Testis (tissue), 2 donors: ENCODE measurements at regions not wholly inside any gene's neighbourhood (a gene's known extent, or its start where the extent isn't known, plus 50 kb on each side); places are given as distances from the start of the nearest gene placed in this dataset.
A peak's percentile ranks its signal among the peaks of the same experiment; 100 is the strongest.

ENCODE experiments used
- DNase-seq: peaks from one replicate; pipeline ENCODE4 v3.0.0-alpha.2; 2019
- H3K27ac ChIP-seq, 2 donors: fragments of 200-600 bp; sonication (generic); one replicate each; pipeline ENCODE4 v1.5.1; 2019
- H3K27me3 ChIP-seq: fragments of 200-600 bp; sonication (generic); one replicate; pipeline ENCODE4 v1.5.1; 2019
- H3K36me3 ChIP-seq: fragments of 200-600 bp; sonication (generic); one replicate; pipeline ENCODE4 v1.5.1; 2017; ENCODE audit warnings: low read depth; ENCODE audit errors: missing control alignments
- H3K4me1 ChIP-seq: fragments of 200-600 bp; sonication (generic); one replicate; pipeline ENCODE4 v1.5.1; 2019
- H3K4me3 ChIP-seq, 2 donors: fragments of 200-600 bp; sonication (generic); one replicate each; pipeline ENCODE4 v1.5.1; 2017 to 2019
- H3K9me3 ChIP-seq: fragments of 200-600 bp; sonication (generic); one replicate; pipeline ENCODE4 v1.5.1; 2017
- CTCF ChIP-seq, 3 experiments: fragments of 450-650 bp in 2 of 3; fragments of 200-600 bp in 1 of 3; sonication (generic) in 1 of 3; IDR thresholded peaks; one replicate each; pipeline ENCODE4 v1.5.1; 2016 to 2019; ENCODE audit warnings: antibody characterized with exemption in 3 of 3, mild to moderate bottlenecking in 2 of 3, moderate library complexity in 1 of 3
- POLR2A ChIP-seq: fragments of 450-650 bp; IDR thresholded peaks from one replicate; pipeline ENCODE4 v1.6.1; 2017; ENCODE audit warnings: antibody characterized with exemption, mild to moderate bottlenecking, moderate library complexity
- WGBS, 2 donors: methylation state at CpG; one replicate each; pipeline ENCODE4 v1.1.5; 2018; 5-methylcytosine and 5-hydroxymethylcytosine counted together
- intact Hi-C: fragments of 100-400 bp; cut with DNase I; formaldehyde crosslinking; loops from one replicate; pipeline ENCODE4 v1.15.1; 2023; ENCODE audit warnings: low total_unique reads

- Histone ChIP-seq H3K27me3 (no peaks in the 10 kb centered on the region), H3K27ac (no peak overlapping the region), H3K4me1 (no peaks in the 10 kb centered on the region), H3K9me3 (no peaks in the 10 kb centered on the region), H3K4me3 (no peak overlapping the region), H3K36me3 (no peaks in the 10 kb centered on the region)
- 89 to 91% methylated on average over 7 of the region's 7 CpGs for WGBS, 2 donors
- intact Hi-C loops: no loop called here
- no peak for TF ChIP-seq POLR2A
- no peak for TF ChIP-seq CTCF (IDR thresholded peaks at IDR 0.05)
- no peak for DNase-seq
Observed at GRCh38 chr15:25618161-25618560, 179.3 kb upstream of the UBE3A start.

GRCh38 chr15:25616471-25616870, 177.6 kb upstream of the UBE3A start:
- DNase-seq: no peak
- intact Hi-C loops: no loop called here
- TF ChIP-seq CTCF (IDR thresholded peaks at IDR 0.05) (no peak), POLR2A (no peak)
- Histone ChIP-seq H3K4me1 (peaks cover 5% of the 10 kb centered on the region), H3K27me3 (no peaks in the 10 kb centered on the region), H3K9me3 (no peaks in the 10 kb centered on the region), H3K4me3 (no peak overlapping the region), H3K27ac (no peak overlapping the region), H3K36me3 (no peaks in the 10 kb centered on the region)
- WGBS, 2 donors: 87 to 93% methylated on average over 4 of the region's 4 CpGs

DNA sequence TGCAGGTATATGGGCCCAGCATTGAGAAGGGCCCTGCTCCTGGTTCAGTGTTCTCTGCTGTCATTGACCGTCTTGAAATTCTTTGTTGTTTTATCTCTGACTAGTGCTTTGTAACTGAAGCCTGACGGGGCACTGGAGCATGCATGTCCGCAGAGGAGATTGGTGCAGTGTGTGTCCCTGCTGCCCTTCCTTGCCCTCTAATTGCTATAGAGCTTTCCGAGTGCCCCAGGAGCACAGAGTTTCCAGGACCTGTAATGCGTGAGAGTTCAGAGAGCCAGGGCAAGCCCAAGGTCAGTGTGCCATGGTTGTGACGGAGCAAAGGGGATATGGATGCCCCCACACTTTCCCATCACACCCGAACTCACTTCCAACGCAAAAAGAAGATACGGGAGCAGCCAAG, 174.3 kb upstream of the UBE3A start:
- no peak for DNase-seq
- Histone ChIP-seq H3K4me1 (peaks cover 6% of the 10 kb centered on the region), H3K27ac (no peak overlapping the region), H3K36me3 (no peaks in the 10 kb centered on the region), H3K4me3 (no peak overlapping the region), H3K9me3 (no peaks in the 10 kb centered on the region), H3K27me3 (no peaks in the 10 kb centered on the region)
- intact Hi-C loops: no loop called here
- TF ChIP-seq CTCF (IDR thresholded peaks at IDR 0.05) (no peak), POLR2A (no peak)
- 71 to 84% methylated on average over 9 of the region's 9 CpGs for WGBS, 2 donors

DNA sequence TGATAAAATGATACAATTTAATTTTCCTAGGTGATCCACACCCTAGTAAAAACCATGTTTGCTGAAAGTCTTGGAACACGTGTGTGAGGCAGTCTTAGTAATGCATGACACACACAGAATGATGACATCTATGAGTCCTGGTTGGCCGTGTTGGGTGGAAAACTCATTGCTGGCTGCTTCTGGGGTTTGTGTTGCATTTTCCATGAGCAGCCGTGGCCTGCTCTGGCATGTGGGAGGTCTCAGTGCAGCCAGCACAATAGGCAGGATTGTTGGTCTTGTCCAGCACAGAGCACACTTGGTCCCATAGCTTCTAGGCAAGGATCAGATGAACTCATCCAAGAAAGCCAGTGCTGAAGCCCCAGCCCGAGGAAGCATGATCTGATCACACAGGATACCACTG, 172.8 kb upstream of the UBE3A start:
- peak overlapping the region in 1 of 2 donors; percentile 7 for H3K27ac ChIP-seq
- H3K36me3 ChIP-seq: no peaks in the 10 kb centered on the region
- H3K4me1 ChIP-seq: peaks cover 6% of the 10 kb centered on the region
- TF ChIP-seq POLR2A (no peak), CTCF (IDR thresholded peaks at IDR 0.05) (no peak)
- 30 to 38% methylated on average over 4 of the region's 4 CpGs for WGBS, 2 donors
- H3K9me3 ChIP-seq: no peaks in the 10 kb centered on the region
- intact Hi-C loops: no loop called here
- H3K27me3 ChIP-seq: no peaks in the 10 kb centered on the region
- H3K4me3 ChIP-seq: no peak overlapping the region
- DNase-seq: peak; percentile 70

DNA sequence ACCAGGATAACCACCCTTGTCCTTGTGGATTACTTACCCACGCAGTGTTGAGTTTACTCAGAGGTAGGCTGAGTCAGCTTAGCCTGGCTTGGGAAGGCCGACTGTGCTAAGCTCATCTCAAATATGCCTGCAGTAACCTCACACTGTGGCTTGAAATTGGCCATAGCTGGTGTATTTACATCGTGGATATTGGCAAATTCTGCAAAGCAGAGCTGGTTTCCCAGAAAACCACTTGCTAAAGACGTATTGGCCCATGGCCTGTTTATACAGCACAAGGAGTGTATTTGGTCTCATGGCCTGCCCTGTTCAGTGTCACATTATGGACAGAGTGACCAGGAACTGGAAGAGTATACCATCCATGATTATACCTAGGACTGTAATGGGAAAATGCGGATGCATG, 170.5 kb upstream of the UBE3A start:
- 73 to 78% methylated on average over 5 of the region's 5 CpGs for WGBS, 2 donors
- Histone ChIP-seq H3K36me3 (no peaks in the 10 kb centered on the region), H3K27me3 (no peaks in the 10 kb centered on the region)

More for the DNA sequence above, 170.5 kb upstream of the UBE3A start:
- H3K4me1 ChIP-seq: peaks cover 6% of the 10 kb centered on the region
- H3K27ac ChIP-seq: no peak overlapping the region
- no peaks in the 10 kb centered on the region for H3K9me3 ChIP-seq
- H3K4me3 ChIP-seq: no peak overlapping the region
- DNase-seq: no peak
- intact Hi-C loops: no loop called here
- TF ChIP-seq POLR2A (no peak), CTCF (IDR thresholded peaks at IDR 0.05) (no peak)
